B cell (primary cell): ENCODE measurements at regions not wholly inside any gene's neighbourhood (a gene's known extent, or its start where the extent isn't known, plus 50 kb on each side); places are given as distances from the start of the nearest gene placed in this dataset.

Experiments
- ATAC-seq: fragments of 200-7000 bp; cut with Tn5 transposase; one replicate; pipeline ENCODE4 v1.10.0; 2021; ENCODE audit warnings: low read depth, mild to moderate bottlenecking, moderate number of reproducible peaks, moderate library complexity
- CTCF ChIA-PET: fragments of 350-600 bp; sonication (Branson Sonifier 250); formaldehyde crosslinking; loops from one replicate; lab custom pipeline; 2021; ENCODE audit warnings: antibody characterized with exemption, inconsistent platforms; lab: Charles Lee
- POLR2A ChIA-PET: fragments of 350-600 bp; sonication (Branson Sonifier 250); formaldehyde crosslinking; loops from one replicate; lab custom pipeline; 2021; ENCODE audit warnings: antibody characterized with exemption; lab: Charles Lee
- DNase-seq: peaks from one replicate; pipeline ENCODE4 v3.0.0; 2013
- H2AFZ ChIP-seq: 2 replicates; pipeline ENCODE4 v1.6.1; 2012; ENCODE audit warnings: mild to moderate bottlenecking, low read depth, low read length; ENCODE audit not compliant: insufficient read depth, poor library complexity, severe bottlenecking
- H3K27ac ChIP-seq, 2 donors: 1 replicate in 1 of 2; 2 replicates in 1 of 2; pipeline ENCODE4 v1.5.1; 2012 to 2013; ENCODE audit warnings: low read length in 2 of 2, mild to moderate bottlenecking in 2 of 2, moderate library complexity in 1 of 2
- H3K27me3 ChIP-seq, 4 experiments: fragments of 200-600 bp in 1 of 4; sonication (generic) in 1 of 4; replicated peaks in 1 of 4; 1 replicate in 2 of 4; 2 replicates in 2 of 4; pipeline versions ENCODE4 v1.6.1 to v1.7.0; 2013 to 2016; ENCODE audit warnings: low read length in 3 of 4, mild to moderate bottlenecking in 2 of 4, mixed read lengths in 1 of 4, moderate library complexity in 1 of 4; ENCODE audit not compliant: insufficient read depth in 4 of 4, control insufficient read depth in 3 of 4; ENCODE audit errors: control extremely low read depth in 1 of 4
- H3K36me3 ChIP-seq, 2 experiments: replicated peaks in 1 of 2; 1 replicate in 1 of 2; 2 replicates in 1 of 2; pipeline versions ENCODE4 v1.6.1 to v1.7.1; 2013; ENCODE audit warnings: low read length in 1 of 2; ENCODE audit not compliant: insufficient read depth in 2 of 2, control insufficient read depth in 1 of 2; ENCODE audit errors: control extremely low read depth in 1 of 2, extremely low read depth in 1 of 2
- H3K4me1 ChIP-seq, 2 donors: fragments of 200-600 bp in 1 of 2; sonication (generic) in 1 of 2; 1 replicate in 1 of 2; 2 replicates in 1 of 2; pipeline versions ENCODE4 v1.5.1 to v1.6.1; 2013 to 2017; ENCODE audit warnings: low read length in 2 of 2; ENCODE audit not compliant: control insufficient read depth in 2 of 2, insufficient read depth in 2 of 2
- H3K4me2 ChIP-seq: replicated peaks from 2 replicates; pipeline ENCODE3; 2012; ENCODE audit warnings: mild to moderate bottlenecking, low read depth, low read length; ENCODE audit not compliant: poor library complexity, severe bottlenecking
- H3K4me3 ChIP-seq, 5 experiments: fragments of 200-600 bp in 1 of 5; sonication (generic) in 1 of 5; 1 replicate in 3 of 5; 2 replicates in 2 of 5; pipeline versions ENCODE4 v1.5.1 to v1.7.0; 2011 to 2016; ENCODE audit warnings: low read length in 4 of 5, mild to moderate bottlenecking in 4 of 5, low read depth in 2 of 5, control low read depth in 1 of 5, moderate library complexity in 1 of 5; ENCODE audit not compliant: insufficient read depth in 1 of 5; ENCODE audit errors: control extremely low read depth in 1 of 5, extremely low read depth in 1 of 5
- H3K79me2 ChIP-seq: fragments of 200-600 bp; sonication (generic); one replicate; pipeline ENCODE4 v1.6.0; 2016; ENCODE audit warnings: low read length; ENCODE audit not compliant: control insufficient read depth, insufficient read depth
- H3K9ac ChIP-seq: fragments of 200-600 bp; sonication (generic); 2 replicates; pipeline ENCODE4 v1.6.1; 2017; ENCODE audit warnings: mild to moderate bottlenecking, low read length, moderate library complexity
- H3K9me3 ChIP-seq, 3 donors: one replicate each; pipeline versions ENCODE4 v1.6.1 to v1.7.1; 2013; ENCODE audit warnings: low read length in 2 of 3; ENCODE audit not compliant: control insufficient read depth in 2 of 3, insufficient read depth in 1 of 3; ENCODE audit errors: control extremely low read depth in 1 of 3
- H4K20me1 ChIP-seq: 2 replicates; pipeline ENCODE4 v1.6.0; 2012; ENCODE audit warnings: mild to moderate bottlenecking, low read length; ENCODE audit not compliant: insufficient read depth, control insufficient read depth, poor library complexity, severe bottlenecking
- H3K27ac Mint-ChIP-seq: one replicate; pipeline ENCODE4 v1.8.0; 2021; ENCODE audit warnings: mixed read lengths
- H3K27me3 Mint-ChIP-seq: one replicate; pipeline ENCODE4 v1.8.0; 2021; ENCODE audit warnings: mixed read lengths
- H3K4me1 Mint-ChIP-seq: one replicate; pipeline ENCODE4 v1.8.0; 2021; ENCODE audit warnings: mixed read lengths
- H3K4me3 Mint-ChIP-seq: one replicate; pipeline ENCODE4 v1.8.0; 2021; ENCODE audit warnings: mixed read lengths
- H3K9me3 Mint-ChIP-seq: one replicate; pipeline ENCODE4 v1.8.0; 2022; ENCODE audit warnings: mixed read lengths; ENCODE audit not compliant: insufficient read depth
- CTCF ChIP-seq: fragments of 200-600 bp; IDR thresholded peaks from one replicate; pipeline ENCODE4 v1.8.0; 2022; ENCODE audit warnings: antibody characterized with exemption, mild to moderate bottlenecking
- EZH2 ChIP-seq: IDR thresholded peaks from 2 replicates; pipeline ENCODE4 v1.6.1; 2012; ENCODE audit warnings: borderline replicate concordance, low read depth, mild to moderate bottlenecking, moderate library complexity, low read length; ENCODE audit not compliant: insufficient read depth, poor library complexity, severe bottlenecking
- WGBS: methylation state at CpG from one replicate; pipeline ENCODE4 v1.1.5; 2013; ENCODE audit warnings: missing lambda C conversion rate; ENCODE audit not compliant: insufficient coverage; 5-methylcytosine and 5-hydroxymethylcytosine counted together
- intact Hi-C: fragments of 100-400 bp; cut with micrococcal nuclease; formaldehyde crosslinking; loops from one replicate; pipeline ENCODE4 v1.10.0; 2022

DNA sequence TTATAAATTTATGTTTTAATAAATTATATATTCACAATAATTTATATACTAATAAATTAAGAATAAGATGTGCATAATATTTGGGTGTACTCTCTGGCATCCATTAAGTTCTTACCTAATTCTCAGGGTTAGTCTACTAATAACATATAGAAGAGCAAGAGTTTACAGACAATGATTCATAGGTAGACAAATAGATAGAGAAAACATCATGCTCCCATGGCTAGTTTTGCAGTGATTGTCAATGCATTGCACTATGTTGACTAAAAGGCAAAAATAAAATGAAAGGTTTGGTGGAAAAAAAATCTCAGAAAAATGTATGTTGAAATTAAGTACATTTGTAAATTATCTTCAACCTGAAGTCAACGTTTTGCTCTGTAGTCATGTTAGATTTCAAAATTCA, 606.0 kb downstream of the KCTD8 start:
- no peak overlapping the region for H3K27ac ChIP-seq
- no peaks in the 10 kb centered on the region for H3K9me3 Mint-ChIP-seq
- no peak overlapping the region for H3K4me2 ChIP-seq
- no peak overlapping the region for H3K4me3 Mint-ChIP-seq
- WGBS = no CpG with 5 or more reads among the region's 1 CpG
- H3K4me1 Mint-ChIP-seq = no peaks in the 10 kb centered on the region
- no peaks in the 10 kb centered on the region for H3K4me1 ChIP-seq
- no peaks in the 10 kb centered on the region for H3K79me2 ChIP-seq
- no peaks in the 10 kb centered on the region for H3K36me3 ChIP-seq
- H3K4me3 ChIP-seq = no peak overlapping the region
- H3K9me3 ChIP-seq = peaks cover 0 to 7% (median 0%) of the 10 kb centered on the region in 3 donors
- H3K27me3 Mint-ChIP-seq = no peaks in the 10 kb centered on the region
- TF ChIP-seq CTCF (no peak), EZH2 (no peak)
- CTCF ChIA-PET = no interaction called here
- H3K9ac ChIP-seq = no peak overlapping the region
- no peaks in the 10 kb centered on the region for H4K20me1 ChIP-seq
- POLR2A ChIA-PET = no interaction called here
- no peak overlapping the region for H3K27ac Mint-ChIP-seq
- H3K27me3 ChIP-seq = no peaks in the 10 kb centered on the region
- intact Hi-C loops = no loop called here
- DNase-seq (no peak), ATAC-seq (no peak)
- H2AFZ ChIP-seq = no peak overlapping the region

- no peaks in the 10 kb centered on the region for H3K27me3 ChIP-seq
- Mint-ChIP-seq H3K27ac (no peak overlapping the region), H3K4me3 (no peak overlapping the region), H3K27me3 (no peaks in the 10 kb centered on the region), H3K9me3 (no peaks in the 10 kb centered on the region), H3K4me1 (no peaks in the 10 kb centered on the region)
- no peak overlapping the region for H3K27ac ChIP-seq
- H2AFZ ChIP-seq = no peak overlapping the region
- DNase-seq (no peak), ATAC-seq (no peak)
- no peaks in the 10 kb centered on the region for H4K20me1 ChIP-seq
- no peak overlapping the region for H3K4me2 ChIP-seq
- H3K9ac ChIP-seq = no peak overlapping the region
- no peaks in the 10 kb centered on the region for H3K4me1 ChIP-seq
- no CpG with 5 or more reads among the region's 1 CpG for WGBS
- H3K9me3 ChIP-seq = peaks cover 0 to 7% (median 0%) of the 10 kb centered on the region in 3 donors
- no peaks in the 10 kb centered on the region for H3K79me2 ChIP-seq
- intact Hi-C loops = no loop called here
- CTCF ChIA-PET = no interaction called here
- POLR2A ChIA-PET = no interaction called here
- TF ChIP-seq CTCF (no peak), EZH2 (no peak)
- no peaks in the 10 kb centered on the region for H3K36me3 ChIP-seq
- no peak overlapping the region for H3K4me3 ChIP-seq
Measured at GRCh38 chr4:43843501-43843900, 605.1 kb downstream of the KCTD8 start.
